GM19043 (cell line): ENCODE measurements at regions not wholly inside any gene's neighbourhood (a gene's known extent, or its start where the extent isn't known, plus 50 kb on each side); places are given as distances from the start of the nearest gene placed in this dataset.

Experiments
- ATAC-seq: cut with Tn5 transposase; IDR thresholded peaks from one replicate; pipeline ENCODE4 v1.9.1; 2021; ENCODE audit warnings: low read depth; ENCODE audit not compliant: unreplicated experiment

GRCh38 chr7:116340943-116341907 is 130.9 kb downstream of the TES start:
- no peak for ATAC-seq

DNA sequence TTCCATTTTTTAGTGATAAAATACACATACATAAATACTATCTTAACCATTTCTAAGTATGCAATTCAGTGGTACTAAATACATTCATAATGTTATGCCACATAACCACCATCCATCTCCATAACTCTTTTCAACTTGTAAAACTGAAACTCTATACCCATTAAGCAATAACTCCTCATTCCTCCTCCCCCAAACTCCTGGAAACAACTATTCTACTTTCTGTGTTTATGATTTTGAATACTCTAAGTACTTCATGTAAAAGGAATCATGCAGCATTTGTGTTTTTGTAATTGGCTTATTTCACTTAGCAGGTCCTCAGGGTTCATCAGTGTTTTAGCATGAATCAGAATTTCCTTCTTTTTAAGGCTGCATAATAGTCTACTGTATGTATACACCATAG is 131.8 kb downstream of the TES start:
- no peak for ATAC-seq

- ATAC-seq = no peak
Measured at GRCh38 chr7:116347151-116347832, 137.0 kb downstream of the TES start.

GRCh38 chr7:116348346-116348745 is 138.0 kb downstream of the TES start:
- no peak for ATAC-seq

- ATAC-seq = no peak
Measured at GRCh38 chr7:116351966-116352365, 141.6 kb downstream of the TES start.

DNA sequence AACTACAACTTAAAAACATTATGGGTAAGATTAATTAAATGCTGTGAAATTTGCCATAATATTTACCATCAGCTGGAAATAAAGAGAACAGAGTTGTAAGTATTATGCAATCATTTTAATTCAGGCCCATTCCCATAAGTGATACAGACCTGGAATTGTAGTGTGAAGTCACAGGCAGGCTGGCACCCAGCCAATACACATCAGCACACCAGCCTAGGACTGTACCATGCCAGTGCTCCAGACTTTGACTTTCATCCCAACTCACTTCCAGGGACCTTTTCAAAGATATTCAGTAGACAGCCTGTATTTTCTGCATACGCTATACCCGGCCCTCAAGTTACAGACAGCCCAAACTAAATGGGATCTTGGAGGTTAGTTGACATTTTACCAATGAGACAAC is 143.3 kb downstream of the TES start:
- ATAC-seq = no peak

GRCh38 chr7:116354171-116354545 is 143.8 kb downstream of the TES start:
- ATAC-seq = no peak

DNA sequence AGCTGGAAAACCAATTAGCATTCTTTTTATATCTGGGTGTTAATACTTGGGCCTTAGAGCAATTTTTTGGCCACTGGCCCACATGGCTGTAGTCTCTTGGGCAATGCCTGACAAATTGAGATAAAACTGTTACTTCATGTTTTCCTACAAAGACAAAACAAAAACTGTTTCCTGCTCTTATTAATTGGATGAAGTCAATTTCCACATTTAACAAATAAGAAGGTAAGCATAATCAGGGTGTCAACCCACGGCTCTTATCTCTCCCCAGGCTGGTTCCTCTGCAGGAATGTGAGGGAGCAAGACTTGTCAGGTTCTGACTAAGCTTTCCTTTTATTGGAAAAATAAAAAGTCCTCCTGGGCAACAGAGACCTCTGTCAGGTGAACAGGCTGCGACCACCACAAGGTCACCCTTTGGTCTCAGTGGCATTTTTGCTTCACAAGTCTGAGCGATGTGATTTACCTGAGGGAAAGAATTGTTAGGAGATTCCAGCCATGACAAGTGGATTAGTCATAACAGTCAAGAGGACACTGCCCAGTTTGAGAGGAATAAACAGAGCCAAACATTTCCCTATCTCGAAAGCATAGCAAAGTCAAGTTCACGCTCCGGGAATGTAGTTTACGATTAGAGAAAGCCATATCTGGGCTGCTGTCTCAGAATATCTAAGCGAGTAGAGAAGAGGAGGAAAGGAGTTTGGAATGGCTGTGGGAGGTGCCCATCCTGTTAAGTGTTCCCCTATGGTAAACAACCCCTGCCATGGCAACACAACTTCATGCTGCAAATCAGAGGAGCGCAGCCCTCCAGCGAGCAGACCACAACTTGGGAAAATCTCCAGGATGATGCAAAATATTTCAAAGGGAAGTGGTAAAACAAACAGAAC is 144.4 kb downstream of the TES start:
- no peak for ATAC-seq

DNA sequence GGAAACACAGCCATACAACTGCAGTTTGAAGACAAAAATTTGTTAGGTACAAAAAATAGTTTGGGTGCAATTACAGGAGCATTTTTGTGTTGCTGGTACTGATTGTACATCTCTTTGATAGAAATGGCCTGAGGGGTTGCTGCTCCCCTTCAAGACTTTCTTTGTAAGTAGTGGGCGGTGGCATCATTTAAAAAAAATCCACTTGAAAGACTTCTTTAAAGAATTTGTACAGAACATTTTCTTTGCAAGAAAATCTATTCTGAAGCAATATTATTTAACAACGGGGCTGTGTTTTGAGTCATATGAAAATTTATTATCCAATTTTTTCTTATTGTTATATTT is 144.1 kb upstream of the CAV2 start:
- no peak for ATAC-seq

DNA sequence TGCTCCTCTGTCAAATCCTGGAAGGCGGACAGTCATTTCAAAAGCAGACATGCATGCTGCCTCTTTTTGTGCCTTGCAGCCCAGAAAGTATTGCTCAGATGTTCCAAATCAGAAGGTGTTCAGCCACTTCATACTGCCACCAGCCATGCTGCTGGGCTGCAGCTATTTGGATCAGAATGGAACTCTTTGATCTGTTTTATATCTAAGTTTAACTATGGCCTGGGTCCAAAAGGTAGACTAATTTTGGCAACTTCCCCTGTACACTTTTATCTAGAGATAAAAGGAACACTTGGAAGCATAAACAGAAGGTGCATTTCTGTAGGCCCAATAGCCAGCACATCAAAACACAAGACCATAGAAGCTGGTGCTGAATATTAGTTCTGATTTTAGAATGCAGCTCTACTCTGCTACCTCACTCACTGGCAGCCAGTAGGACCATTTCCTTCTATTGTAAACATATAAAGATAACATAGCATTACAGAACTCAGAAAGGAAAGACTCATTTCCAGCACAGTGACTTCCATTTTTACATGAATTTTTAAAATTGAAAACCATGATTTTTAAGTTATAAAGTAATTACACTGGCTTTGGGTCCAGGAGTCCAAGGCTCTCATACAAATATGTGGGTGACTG is 143.1 kb upstream of the CAV2 start:
- ATAC-seq = no peak

DNA sequence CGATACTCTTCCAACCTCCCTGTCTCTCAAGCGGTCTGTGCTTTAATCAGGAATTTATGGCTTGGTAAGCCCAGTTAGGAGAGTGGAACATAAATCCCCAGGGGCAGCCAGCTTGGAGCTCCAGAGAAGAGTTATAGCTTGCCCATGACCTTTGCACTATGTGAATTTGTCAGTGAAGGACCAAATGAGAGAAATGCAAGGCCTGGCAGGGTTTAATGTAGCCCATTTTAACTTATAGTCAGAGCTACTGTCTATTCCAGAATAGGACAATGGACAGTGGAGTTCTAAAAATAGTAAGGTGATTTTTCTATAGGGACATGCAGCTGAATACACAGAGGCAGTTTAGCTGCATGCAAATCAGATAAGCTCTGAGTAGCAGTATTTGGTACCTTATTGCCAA is 142.6 kb upstream of the CAV2 start:
- ATAC-seq = no peak

DNA sequence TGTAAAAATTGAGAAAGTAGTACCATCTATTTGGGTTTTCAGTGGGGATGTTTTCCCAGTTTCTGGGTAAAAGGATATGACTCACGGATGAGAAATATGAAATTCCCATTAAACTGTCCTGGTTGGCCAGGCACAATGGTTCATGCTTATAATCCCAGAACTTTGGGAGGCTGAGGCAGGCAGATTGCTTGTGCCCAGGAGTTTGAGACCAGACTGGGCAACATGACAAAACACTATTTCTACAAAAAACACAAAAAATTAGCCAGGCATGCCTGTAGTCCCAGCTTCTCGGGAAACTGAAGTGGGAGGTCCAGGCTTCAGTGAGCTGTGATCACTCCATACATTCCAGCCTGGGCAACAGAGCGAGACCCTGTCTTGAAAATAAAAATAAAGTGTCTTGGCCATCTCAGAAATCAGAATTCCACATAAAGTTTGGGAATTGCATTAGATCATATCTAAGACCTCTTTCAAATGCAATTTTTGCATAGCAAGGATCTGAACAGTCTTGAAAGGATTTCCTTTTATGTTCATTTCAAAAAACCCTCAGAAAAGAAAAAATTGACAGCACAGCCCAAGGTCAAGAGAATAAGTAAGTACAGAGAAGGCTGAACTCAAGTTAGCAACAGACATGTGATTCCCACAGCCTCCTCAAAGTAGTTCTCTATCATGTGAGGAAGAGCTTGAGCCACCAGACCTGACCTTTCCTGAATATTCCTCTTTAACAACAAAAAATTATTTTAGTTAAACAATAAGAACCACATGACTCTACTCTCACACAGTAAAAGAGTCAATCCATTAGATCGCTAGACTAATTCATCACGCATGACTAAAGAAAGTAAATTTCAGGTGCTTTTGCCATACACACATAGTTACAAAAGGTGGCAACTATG is 141.5 kb upstream of the CAV2 start:
- no peak for ATAC-seq

- no peak for ATAC-seq
Measured at GRCh38 chr7:116361767-116362166, 137.8 kb upstream of the CAV2 start.

DNA sequence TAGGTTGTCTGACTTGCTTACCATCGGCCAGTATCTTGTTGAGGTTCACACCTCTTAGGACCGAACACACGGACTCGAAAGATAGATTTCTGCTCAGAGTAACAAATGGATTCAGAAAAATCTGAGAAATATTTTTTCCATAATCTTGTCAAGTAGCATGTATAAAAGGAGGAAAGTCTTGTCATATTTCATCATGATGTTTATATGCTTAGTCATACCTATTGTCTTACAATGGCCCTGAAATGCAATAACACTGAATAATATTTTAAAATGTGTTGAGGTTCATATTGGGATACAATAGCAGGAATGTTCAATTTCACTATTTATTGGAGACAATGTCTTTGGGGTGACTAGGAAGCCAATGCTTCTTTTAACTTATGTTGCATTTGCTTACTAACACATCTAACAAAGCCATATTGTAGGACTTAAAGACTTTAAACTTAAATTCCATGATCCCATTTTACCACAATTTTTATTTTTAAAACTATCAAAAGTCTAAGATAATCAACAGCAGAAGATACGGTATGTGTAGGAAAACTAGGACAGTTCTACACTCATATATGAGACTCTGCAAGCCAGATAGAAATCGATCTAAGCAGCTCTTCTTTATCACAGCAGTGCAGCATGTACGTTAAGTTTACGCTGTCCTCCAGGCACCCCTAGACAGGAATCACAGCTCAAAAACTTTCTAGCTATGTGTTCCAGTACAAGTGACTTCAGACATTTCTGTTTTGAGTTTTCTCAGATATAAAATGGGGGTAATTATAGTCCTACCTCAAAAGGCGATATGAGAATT is 135.7 kb upstream of the CAV2 start:
- no peak for ATAC-seq

GRCh38 chr7:116364469-116364868 is 135.1 kb upstream of the CAV2 start:
- no peak for ATAC-seq

DNA sequence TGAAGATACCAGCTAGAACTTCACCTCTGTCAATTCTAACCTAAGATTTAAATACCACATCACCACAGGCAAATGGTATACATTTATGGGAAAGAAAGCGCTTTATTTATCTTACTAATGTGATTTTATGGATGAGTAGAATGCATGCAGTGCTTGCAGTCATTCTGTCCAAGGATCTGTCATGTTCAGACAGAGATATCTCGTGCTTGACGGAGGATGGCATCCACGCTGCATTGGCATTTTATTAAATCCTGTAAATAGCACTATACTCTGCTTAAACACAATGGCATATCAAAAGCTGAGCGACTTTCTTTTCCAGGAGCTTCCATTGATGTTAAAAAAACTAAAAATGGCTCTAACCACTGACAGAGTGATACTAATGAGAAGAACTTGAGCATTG is 133.7 kb upstream of the CAV2 start:
- no peak for ATAC-seq

- ATAC-seq = no peak
Measured at GRCh38 chr7:116367171-116367813, 132.2 kb upstream of the CAV2 start.

GRCh38 chr7:116368965-116369364 is 130.6 kb upstream of the CAV2 start:
- no peak for ATAC-seq
